ENCODE measurements at regions not wholly inside any gene's neighbourhood (a gene's known extent, or its start where the extent isn't known, plus 50 kb on each side); places are given as distances from the start of the nearest gene placed in this dataset.

GRCh38 chr18:61076986-61077385 lies 256.2 kb upstream of the CDH20 start:
- no peak overlapping the region for H3K27ac ChIP-seq
- no peak for TF ChIP-seq CTCF (IDR thresholded peaks at IDR 0.05)
- no peak for TF ChIP-seq ZFX (IDR thresholded peaks at IDR 0.05; ENCODE audit: borderline replicate concordance)

- no peak for TF ChIP-seq CTCF (IDR thresholded peaks at IDR 0.05)
- TF ChIP-seq ZFX (IDR thresholded peaks at IDR 0.05; ENCODE audit: borderline replicate concordance): no peak
- no peak overlapping the region for H3K27ac ChIP-seq
Measured at GRCh38 chr18:61079714-61080113, 253.5 kb upstream of the CDH20 start.

- no peak overlapping the region for H3K27ac ChIP-seq
- TF ChIP-seq ZFX (IDR thresholded peaks at IDR 0.05; ENCODE audit: borderline replicate concordance) (no peak), CTCF (IDR thresholded peaks at IDR 0.05) (no peak)
Measured at GRCh38 chr18:61080954-61081528, 252.2 kb upstream of the CDH20 start.

GRCh38 chr18:61082976-61083630 lies 250.1 kb upstream of the CDH20 start:
- TF ChIP-seq CTCF (IDR thresholded peaks at IDR 0.05): no peak
- no peak overlapping the region for H3K27ac ChIP-seq

GRCh38 chr18:61085036-61085435 lies 248.2 kb upstream of the CDH20 start:
- no peak overlapping the region for H3K27ac ChIP-seq
- TF ChIP-seq CTCF (IDR thresholded peaks at IDR 0.05) (no peak), ZFX (IDR thresholded peaks at IDR 0.05; ENCODE audit: borderline replicate concordance) (no peak)

- TF ChIP-seq CTCF (IDR thresholded peaks at IDR 0.05) (no peak), ZFX (IDR thresholded peaks at IDR 0.05; ENCODE audit: borderline replicate concordance) (no peak)
- H3K27ac ChIP-seq: no peak overlapping the region
Measured at GRCh38 chr18:61085761-61086160, 247.5 kb upstream of the CDH20 start.

GRCh38 chr18:61086657-61087056 lies 246.6 kb upstream of the CDH20 start:
- H3K27ac ChIP-seq: no peak overlapping the region
- TF ChIP-seq CTCF (IDR thresholded peaks at IDR 0.05): no peak
- no peak for TF ChIP-seq ZFX (IDR thresholded peaks at IDR 0.05; ENCODE audit: borderline replicate concordance)
